RWPE1 (cell line): ENCODE measurements at regions not wholly inside any gene's neighbourhood (a gene's known extent, or its start where the extent isn't known, plus 50 kb on each side); places are given as distances from the start of the nearest gene placed in this dataset.

Source experiments
- CTCF ChIA-PET: fragments of 350-600 bp; sonication (Branson Sonifier 250); formaldehyde crosslinking; extraction: SDS; loops from one replicate; lab custom pipeline; 2021; lab: Yijun Ruan, JAX
- POLR2A ChIA-PET: fragments of 400-600 bp; formaldehyde crosslinking; extraction: SDS; loops from one replicate; lab custom pipeline; 2020; ENCODE audit warnings: antibody characterized with exemption; ENCODE audit not compliant: low non-redundant PET; lab: Yijun Ruan, JAX
- DNase-seq: peaks from one replicate; pipeline ENCODE4 v3.0.0; 2012; ENCODE audit warnings: low spot score
- H3K27ac ChIP-seq: fragments of 450-650 bp; 2 replicates; pipeline ENCODE4 v1.5.1; 2017
- CTCF ChIP-seq: fragments of 450-650 bp; conservative IDR thresholded peaks from 2 replicates; pipeline ENCODE4 v1.5.1; 2017; ENCODE audit warnings: low read depth, mild to moderate bottlenecking

DNA sequence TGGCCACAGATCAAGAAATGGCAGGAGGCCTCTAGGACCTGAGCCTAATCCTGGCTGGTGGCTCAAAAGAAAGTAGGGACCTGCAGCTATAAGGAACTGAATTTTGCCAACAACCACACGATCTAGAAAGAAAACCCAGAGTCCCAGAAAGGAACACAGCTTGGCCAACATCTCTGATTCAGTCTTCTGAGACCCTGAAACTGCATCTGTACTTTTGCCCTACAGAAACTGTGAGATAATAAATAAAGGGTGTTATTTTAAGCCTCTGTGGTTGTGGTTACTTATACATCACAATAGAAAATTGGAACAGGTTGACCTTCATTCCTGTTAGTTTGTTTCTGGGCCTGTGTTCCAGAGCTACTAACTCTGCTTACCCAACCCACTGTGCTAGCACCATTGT lies 356.8 kb upstream of the ST6GAL2 start:
- DNase-seq = no peak
- no peak for TF ChIP-seq CTCF
- H3K27ac ChIP-seq = no peak overlapping the region
- CTCF ChIA-PET = interaction anchor here (0.8 kb wide), 1 partner anchor 23 kb away, joined by 4 read pairs; no protein-coding TSS in a partner anchor
- POLR2A ChIA-PET = no interaction called here

DNA sequence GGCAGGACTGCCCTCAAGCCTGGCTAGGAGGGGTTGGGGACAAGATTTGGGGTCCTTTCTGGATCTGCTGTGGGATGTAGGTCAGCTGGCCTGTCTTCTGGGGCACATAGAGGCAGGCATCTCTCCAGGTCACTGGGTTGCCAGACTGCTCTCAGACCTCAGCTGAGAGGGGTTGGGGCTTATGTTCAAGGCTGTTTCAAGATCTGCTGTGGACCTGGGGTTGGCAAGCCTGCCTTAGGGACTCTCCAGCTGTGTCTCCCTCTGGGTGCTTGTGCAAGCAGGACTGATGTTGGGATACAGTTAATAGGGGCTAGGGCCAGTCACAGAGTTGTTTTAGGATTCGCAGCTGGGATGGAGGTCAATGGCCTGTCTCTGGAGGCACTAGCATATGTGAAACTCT lies 363.0 kb upstream of the ST6GAL2 start:
- no peak overlapping the region for H3K27ac ChIP-seq
- CTCF ChIA-PET = no interaction called here
- POLR2A ChIA-PET = no interaction called here
- no peak for TF ChIP-seq CTCF
- no peak for DNase-seq

GRCh38 chr2:107255744-107256143 lies 369.8 kb upstream of the ST6GAL2 start:
- DNase-seq = no peak
- no peak for TF ChIP-seq CTCF
- no peak overlapping the region for H3K27ac ChIP-seq
- POLR2A ChIA-PET = no interaction called here
- CTCF ChIA-PET = no interaction called here

DNA sequence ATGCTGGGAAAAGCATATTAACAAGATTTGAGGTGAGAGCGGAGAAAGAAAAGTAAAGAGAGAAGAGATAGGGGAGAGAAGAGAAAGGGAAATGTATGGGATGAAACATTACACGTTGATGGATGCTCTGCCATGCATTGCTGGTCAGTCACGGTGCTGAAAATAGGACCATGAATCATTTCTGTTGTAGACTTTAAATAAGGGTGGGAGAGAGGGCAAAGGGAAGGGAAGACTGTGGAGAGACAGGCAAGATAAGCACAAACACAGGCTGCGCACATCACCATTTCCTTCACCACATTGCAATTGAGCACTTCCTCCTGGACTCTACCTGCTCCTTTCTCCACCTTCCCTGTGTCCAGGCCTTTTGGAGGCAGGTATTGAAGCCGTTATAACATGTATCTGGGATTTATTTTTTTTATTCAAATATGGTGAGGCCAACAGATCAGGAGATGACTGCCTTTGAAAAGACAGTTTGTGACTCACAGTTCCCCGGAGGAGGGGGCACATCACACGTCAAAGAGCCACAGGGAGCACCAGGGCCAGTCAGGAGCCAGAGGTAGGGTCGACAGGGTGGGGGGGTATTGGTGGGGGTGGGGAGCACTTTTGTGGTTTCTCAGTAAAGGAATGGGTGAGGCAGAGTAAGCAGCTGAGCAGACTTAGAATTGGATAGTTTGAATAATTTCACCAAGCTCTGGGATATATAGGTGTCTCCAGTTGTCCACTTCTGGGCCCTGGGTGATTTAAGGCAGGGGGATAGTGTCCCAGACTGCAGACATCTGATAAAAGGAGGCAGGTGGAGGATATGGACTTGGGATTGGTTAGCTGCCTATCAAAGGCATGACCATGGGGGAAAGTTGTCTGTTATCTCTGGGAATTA lies 372.8 kb upstream of the ST6GAL2 start:
- ChIA-PET POLR2A (no interaction called here), CTCF (interaction anchor here (0.6 kb wide), 1 partner anchor 350 kb away, joined by 3 read pairs; no protein-coding TSS in a partner anchor)
- no peak for TF ChIP-seq CTCF
- no peak overlapping the region for H3K27ac ChIP-seq
- DNase-seq = no peak

GRCh38 chr2:107259408-107260195 lies 373.6 kb upstream of the ST6GAL2 start:
- POLR2A ChIA-PET = no interaction called here
- no peak for TF ChIP-seq CTCF
- H3K27ac ChIP-seq = no peak overlapping the region
- no peak for DNase-seq
- CTCF ChIA-PET = interaction anchor here (0.6 kb wide), 1 partner anchor 351 kb away, joined by 3 read pairs; no protein-coding TSS in a partner anchor

DNA sequence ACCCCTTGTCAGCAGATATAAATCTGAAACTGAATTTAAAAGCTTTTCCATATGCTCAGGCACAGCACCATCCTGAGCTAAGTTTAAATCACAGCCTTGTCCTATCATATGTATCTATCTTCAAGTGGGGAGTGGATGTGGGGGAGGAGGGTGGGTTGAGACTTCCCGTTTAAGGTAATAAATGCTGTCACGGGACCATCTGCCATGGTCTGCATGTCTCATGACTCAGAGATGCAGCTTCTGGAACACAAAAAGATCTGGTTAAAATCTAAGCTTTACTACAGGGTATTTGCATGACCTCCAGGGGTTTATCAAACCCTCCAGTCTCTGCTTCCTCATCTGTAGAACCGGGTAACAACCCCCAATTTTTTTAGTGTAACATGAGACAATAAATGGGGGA lies 377.7 kb upstream of the ST6GAL2 start:
- no peak for DNase-seq

More for the DNA sequence above, 377.7 kb upstream of the ST6GAL2 start:
- POLR2A ChIA-PET = no interaction called here
- H3K27ac ChIP-seq = no peak overlapping the region
- CTCF ChIA-PET = no interaction called here
- TF ChIP-seq CTCF = no peak
